ENCODE measurements at regions not wholly inside any gene's neighbourhood (a gene's known extent, or its start where the extent isn't known, plus 50 kb on each side); places are given as distances from the start of the nearest gene placed in this dataset.

DNA sequence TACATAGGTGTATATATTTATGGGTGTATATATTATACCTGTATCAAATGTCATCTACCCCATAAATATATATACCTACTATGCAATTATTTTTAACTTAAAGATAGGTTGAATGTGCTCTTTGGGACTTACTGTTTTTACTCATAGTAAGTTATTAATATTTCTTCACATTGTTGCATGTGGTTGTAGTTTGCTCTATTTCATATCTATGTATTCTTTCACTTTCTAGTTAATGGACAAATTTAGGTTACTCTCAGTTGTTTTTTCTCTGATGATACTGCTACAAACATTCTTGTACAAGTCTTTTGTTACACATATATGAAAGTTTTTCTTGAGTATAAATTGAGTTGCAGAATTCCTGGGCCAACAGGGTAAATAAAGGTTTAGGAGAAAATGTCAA is 601.8 kb upstream of the ID2 start:
- DNase-seq: no peak

DNA sequence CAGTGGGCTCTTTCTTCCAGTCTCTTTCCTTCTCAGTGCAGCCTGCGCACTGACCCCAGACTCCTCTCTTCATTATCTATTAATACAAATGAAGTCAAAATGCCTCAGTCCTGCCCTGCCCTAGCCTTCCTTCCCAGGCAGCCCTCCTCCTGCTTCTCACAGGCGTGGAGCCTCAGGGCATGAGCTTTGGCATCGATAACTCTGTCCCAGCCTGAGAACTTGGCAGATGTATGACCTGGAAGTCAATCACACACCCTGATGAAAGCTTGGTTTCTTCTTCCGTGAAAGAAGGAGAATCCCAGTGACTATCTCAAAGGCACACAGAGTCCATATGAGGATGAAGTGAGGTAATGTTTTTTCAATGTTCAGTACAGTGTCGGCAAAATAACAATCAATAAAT is 600.7 kb upstream of the ID2 start:
- DNase-seq: no peak

DNA sequence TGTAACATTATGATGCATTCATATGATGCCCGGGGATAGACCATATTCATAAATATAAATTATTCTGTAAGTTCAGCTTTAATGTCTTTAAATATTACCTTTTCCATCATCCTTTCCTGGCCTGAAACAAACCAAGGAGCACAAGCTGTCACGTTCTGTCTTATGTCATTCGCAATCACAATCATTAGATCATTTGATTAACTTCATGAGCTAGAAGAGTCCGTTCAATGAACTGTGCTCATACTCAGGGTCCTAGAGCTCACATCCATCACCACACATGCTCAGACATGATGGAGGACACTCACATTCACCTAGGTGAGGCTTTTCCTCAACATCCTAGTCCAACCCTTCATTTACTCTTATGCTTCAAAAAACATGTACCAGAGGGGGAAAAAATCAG is 599.0 kb upstream of the ID2 start:
- no peak for DNase-seq

DNA sequence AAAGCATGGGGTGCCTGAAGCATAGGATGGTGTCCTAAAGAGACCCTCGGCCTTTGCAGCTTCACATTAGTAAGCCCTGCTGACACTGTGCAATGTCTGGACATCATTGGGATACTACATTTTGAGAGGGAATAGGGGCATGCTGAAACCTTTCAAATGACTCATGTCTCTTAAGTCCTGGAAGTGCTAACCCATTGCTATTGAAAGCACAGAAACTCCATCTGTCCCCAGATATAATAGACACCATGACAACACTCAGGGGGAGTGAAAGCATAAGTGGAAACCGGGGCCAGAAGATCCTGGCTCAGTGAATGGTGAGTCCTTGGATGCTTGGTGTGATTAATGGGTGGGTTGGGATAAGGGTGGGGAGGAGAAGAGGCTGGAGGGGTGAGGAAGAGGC is 595.5 kb upstream of the ID2 start:
- DNase-seq: no peak

DNA sequence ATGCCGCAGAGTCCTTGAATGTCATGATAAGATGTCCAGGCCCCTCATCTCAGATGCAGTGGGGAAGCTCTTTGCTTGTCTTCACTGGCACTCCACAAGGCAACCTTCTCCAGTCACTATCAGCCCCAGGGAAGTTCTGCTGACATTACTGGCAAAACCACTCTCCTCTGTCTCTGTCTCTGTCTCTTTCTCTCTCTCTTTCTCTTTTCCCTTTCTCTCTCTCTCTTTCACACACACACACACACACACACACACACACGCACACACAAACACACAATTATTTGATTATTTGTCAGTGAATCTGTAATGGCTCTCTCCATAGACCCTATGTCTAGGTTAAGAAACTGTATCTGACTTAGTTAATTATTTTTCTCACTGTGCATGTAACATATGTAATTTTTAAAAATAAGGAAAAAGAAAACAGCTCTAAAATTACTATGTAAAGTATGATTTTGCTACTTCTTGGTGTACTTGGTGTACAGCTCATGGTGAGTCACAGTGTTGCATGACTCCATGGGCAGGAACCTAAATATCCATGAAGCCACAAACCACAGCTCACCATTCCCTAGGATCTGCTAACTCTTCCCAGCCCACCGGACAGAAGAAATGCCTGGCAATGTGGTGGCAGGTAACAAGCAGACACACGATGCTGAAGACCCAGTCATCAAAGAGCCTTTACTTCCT is 594.9 kb upstream of the ID2 start:
- DNase-seq: no peak

DNA sequence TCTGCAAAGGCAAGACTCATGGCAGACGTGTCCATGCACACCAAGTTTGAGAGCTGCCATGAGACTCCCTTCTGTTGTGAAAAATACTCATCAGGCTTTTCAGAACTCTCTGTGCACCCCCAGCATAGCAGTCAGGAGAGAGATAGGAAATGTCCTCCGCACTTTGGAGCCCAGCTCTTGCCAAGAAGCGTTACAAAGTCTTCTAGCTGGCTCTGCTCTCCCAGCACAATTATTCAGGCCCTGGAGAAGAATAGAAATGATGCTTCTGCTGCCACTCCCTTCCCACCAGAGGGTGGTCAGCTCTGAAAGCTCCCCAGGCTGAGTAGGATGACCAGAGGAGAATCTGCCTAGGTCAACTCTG is 594.4 kb upstream of the ID2 start:
- no peak for DNase-seq

DNA sequence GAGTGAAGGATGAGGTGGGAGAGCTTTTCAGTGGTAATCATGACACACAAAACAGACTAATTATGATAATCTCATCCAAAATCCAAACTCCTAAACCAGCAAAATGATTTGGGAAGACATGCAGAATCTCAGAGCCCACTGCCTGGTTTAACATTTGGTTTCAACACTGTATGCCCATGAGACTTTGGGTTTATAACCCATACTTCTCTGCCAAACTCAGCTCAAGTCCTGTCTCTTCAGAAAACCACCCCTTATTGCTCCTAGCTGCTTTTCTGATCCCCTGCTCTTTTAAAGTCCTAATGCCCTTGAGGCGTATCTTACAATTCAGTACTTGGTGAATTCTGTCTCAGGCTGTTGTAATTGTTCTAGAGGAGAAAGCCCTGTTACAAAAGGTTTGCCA is 593.0 kb upstream of the ID2 start:
- DNase-seq: no peak

DNA sequence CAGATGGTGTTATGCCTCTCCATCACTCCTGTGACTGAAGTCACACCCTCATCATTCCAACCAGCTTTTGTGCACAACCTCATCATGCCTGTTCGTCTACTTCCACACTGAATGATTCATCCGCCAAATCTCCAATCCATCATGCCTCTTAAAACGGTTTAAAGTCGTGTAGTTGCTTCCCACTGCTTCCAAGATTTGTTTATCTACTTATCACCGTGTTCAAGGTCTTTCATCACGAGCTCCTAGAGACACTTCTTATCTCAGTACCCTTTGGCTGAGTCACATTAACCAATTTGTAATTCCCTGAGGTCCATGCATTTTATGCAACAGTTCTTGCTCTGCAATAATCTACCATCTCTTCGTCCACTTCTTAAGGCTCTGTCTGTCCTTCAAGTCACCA is 592.3 kb upstream of the ID2 start:
- no peak for DNase-seq

DNA sequence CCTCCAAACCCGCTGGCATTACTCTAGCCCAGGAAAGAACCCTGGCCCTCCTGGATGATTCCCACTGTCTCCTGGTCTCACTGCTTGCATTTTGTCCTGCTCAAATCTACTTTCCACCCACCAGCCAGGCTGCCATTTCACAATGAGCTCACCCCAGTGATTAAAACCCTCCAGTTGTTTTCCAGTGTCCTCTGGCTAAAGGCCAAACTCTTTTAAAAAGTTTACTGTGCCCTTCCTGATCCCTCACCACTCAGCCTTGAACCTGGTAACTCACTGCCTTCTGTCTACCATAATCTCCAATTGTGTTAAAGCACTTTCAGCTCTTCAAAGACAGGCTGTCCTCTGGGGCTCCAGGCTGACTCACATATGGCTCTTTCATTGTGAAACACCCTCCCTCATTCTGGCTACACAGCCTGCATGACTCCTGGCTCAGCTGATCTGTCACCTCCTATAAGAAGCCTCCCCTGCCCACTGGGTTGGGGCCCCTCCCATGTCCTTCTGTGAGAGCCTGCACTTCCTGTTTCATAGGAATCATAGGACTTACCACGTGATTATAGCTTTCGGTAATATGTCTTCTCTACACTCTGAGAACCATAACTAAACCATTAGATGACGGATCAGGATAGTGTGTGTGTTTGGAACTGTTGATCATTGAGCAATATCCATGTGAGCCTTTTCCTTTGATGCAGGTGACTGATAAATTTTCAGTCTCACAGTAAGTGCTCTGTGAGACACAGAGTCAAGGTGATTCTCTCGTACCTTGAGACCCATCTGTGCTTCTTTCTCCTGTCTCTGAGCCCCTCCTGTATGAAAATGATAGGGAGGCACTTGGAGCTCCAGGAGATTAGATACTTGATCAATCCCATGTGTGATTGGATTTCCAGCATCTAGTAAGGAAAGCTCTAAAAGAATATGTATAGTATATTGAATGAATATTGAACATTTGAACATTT is 590.8 kb upstream of the ID2 start:
- no peak for DNase-seq

DNA sequence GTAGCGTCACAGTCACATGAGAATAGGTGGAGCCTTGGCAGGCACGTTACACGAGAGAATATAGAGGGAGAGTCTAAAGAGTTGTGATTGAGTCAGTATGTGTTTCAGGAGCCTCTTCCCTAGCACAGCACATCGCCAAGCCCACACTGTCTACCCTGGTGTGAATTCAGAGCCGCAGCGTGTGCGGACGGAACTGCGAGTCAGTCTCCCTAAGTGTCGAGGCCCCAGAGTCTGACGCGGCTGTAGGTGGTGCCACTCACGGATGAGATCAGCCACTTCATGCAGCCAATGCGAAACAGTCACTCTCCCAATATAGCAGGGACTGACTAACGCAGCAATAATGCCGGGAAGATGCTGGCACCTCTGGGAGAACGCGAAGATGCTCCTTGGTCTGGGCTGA is 587.3 kb upstream of the ID2 start:
- no peak for DNase-seq

DNA sequence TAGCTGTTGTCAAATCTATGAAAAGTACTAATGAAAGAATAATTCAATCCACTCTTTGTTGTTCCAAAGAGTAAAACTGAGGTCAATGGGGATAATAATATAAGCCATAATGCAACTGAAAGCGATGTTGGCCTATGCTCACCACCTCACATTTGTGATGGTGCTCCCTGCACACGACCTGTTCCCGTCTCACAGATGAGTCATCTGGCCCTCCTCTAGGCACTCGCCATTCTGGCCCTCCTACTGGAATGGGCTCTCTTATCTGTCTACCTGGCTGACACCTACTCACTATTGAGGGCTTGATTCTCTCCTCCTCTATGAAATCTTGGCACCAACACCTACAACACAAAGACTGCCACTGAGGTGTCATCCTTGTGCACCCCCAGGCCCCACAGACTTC is 585.9 kb upstream of the ID2 start:
- no peak for DNase-seq

DNA sequence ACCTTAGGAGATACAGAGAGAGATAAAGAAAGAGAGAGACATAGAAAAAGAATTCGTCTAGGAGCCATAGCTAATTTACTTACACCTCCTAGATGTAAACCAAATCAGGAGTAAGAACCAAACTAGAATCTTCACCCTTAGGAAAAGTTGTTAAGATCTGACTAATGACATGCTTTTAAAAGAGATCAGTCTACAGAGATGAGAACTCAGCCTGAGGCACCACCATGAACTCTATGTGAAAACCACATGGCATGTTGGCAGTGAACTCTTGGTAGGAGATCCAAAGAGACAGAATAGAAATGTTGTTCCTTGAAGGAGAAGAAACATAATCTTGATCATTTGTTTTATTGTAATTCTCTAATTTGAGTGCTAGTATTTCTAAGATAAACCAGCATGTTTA is 585.4 kb upstream of the ID2 start:
- DNase-seq: no peak

DNA sequence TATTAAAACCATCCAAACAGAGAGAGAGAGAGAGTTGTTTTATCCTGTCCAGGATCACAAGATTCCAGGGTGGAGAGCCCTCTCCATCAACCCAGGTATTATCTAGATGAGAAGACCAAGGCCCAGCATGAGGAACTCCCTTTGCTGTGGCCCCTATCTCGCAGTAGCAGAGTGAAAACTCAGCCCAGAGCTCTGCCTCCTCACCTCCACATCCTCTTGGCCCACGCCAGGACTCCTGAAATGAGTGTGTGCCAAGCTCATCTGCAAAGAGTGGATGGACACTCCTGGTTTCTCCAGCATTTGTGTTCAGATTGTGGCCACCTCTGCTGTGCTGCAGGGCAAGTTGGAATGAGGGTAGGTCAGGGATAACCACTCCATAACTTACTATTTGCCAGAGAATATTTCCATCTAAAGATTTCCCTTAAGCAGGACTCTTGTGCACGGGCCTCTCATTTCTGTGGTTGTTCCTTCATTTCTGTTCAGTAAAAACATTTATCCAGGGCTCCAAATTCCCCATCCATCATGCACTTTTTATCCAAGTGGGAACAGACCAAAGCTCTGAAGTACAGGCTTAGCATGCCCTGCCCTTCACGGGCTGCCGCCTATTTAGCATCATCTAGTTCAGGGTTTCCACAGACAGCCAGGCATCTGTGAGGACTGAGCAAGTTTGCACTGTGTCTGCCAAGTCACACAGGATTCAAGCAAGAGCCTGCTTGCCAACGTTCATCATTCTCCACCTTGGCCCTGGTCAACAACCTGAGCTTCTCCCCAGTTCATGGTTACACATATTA is 583.2 kb upstream of the ID2 start:
- DNase-seq: no peak

DNA sequence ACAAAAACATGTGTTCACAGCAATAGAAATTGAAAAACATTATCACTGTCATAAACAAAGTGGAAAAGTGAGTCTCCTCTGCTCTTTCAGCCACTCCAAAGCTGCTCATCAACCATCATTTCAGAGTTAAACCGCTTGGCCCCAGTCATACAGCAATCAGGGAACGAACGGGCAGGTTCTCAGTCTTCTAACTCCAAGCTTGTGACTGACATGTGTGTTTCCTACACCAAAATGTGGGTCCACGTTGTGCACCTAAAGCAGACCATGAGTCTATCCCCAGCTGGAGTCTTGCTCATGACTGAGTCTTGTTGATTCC is 582.6 kb upstream of the ID2 start:
- DNase-seq: no peak

DNA sequence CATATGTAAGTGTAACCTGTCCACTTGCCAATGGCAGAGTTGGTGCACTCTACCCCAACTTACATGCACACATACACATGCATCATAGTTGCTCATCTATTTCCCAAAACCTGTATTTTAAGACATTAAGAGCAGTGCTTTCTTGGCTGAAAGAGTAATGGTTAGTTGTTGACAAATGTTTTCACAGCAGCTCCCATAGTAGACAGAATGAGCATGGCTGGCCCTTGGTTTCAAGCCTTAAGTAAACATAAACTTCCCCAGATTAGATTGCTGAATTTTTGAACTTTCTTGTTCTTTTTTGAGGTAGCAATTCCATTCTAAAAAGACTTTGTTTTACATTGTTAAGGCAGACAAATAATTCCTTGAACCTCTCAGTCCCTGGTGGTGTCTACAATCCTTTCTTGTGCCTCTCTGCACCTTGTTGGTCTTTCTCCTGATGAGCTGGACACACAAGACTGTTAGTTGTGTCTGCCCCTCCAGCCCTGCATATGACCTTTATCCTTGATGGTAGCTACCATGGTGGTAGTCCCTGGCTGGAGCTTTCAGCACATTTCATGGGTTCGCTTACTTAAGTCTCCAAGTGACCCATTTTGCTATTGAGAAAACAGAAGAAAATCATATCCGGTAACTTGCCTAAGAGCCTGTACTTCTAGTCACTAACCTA is 580.1 kb upstream of the ID2 start:
- DNase-seq: no peak

DNA sequence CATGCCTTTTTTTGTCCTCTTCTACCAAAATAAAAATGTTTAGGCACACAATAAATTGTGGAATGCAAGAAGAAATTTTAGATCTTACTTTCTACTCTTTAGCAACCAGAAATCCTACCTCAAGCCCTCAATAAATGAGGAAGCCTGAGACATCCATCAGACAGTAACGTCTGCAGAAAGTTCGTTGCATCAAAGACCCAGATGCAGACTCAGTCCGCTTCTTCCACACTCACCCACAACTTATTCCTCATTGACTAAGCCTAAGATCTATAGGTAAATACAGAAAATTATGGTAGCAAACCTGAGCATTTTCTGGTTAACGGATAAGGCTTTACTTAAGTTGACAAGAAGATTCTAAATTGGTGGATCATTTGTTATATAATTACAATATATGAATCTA is 579.4 kb upstream of the ID2 start:
- no peak for DNase-seq

DNA sequence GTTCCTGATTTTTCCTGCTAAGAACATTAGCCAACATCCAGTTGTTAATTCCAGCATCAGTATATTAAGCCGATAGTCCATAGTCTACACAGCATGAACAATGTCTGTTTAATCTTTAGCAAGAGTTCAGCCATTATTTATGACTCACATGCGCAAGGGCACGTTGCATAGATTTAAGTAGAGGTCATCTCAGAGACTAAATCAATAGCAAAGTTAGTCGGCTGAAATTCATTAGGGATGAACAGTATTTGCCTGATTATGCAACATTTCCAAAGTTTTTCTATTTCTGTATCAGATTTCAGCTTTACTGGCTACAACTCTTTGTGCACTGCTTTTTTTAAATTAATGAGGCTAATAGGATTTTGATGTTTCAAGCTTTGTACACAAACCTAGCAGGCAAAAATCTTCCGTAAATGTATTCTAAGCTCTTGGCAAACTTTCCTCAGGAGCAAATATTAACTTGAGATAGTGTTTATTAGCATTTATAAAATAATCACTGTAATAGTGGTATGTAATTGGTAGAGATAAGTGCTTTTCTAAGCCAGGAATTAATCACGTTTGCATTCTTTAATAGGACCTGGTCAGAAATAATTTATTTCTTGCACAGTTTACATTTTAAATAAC is 578.7 kb upstream of the ID2 start:
- DNase-seq: no peak

DNA sequence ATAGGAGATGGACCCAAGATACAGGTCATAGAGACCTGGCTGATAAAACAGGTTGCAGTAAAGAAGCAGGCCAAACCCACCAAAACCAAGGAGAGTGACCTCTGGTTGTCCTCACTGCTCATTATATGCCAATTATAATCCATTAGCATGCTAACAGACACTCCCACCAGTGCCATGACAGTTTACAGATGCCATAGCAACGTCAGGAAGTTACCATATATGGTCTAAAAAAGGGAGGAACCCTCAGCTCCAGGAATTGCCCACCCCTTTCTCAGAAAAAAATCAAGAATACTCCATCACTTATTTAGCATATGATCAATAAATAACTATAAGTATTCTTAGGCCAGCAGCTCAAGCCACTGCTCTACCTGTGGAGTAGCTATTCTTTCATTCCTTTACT is 574.7 kb upstream of the ID2 start:
- no peak for DNase-seq

DNA sequence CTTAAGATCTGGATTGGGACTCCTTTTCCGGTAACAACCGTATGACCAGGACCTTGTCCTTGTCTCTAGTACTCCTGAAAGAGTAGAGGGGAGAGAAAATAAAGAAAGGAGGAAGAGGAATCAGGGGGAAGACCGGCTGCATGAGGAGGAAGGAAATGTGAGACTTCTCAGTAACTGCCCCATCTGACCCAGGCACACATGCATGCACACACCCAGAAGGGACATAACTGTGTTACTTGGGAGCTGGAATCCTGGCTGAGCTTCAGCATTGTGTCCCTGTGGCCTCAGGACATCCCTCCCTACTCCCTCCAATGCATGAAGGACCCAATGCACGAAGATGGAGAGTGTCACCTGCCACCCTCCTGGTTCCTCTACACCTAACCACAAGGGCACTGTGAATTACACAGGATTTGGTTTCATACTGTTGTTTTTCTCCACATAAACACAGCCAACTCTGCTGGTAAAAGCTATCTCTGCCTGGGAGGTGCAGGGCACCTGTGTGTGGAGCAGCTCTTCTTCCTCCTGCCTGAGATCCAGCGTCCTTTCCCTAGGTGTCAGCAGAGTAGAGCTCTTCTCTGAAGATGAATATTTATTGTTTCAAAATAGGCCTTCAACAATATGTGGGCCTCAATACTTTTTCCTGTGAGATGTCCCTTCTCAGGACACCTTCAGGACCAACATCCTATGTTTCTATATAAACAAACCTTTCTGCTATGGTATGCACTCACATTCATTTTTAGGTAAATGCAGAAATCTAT is 574.1 kb upstream of the ID2 start:
- DNase-seq: no peak

DNA sequence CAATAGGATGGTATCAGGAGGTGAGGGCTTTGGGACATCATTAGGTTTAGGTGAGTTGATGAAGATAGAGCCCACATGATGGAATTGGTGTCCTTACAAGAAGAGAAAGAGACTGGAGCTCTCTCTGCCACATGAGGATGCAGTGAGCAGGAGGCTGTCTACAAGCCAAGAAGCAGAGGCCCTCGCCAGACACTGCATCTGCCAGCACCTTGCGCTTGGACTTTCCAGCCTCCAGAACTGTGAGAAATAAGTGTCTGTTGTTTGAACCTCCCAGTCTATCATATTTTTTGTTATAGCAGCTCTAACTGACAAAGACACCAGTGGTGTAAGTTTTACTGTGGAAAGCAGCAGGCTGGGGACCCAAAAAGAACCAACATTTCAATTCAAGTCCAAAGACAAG is 571.1 kb upstream of the ID2 start:
- DNase-seq: no peak

DNA sequence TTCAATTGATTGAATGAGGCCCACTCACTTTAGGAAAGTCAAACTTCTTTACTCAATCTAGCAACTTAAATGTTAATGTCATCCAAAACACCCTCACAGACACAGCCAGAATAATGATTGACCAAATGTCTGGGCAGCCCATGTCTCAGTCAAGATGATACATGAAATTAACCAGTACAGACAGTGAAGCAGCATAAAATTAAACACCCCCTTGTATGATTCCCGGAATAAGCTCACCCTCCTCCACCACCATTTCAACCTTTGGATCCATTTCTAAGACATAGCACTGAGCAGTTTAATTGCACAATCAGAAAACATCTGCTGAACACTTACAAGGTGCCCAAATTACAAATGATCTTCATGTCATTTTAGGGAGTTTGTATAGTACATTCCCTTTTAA is 570.7 kb upstream of the ID2 start:
- no peak for DNase-seq

DNA sequence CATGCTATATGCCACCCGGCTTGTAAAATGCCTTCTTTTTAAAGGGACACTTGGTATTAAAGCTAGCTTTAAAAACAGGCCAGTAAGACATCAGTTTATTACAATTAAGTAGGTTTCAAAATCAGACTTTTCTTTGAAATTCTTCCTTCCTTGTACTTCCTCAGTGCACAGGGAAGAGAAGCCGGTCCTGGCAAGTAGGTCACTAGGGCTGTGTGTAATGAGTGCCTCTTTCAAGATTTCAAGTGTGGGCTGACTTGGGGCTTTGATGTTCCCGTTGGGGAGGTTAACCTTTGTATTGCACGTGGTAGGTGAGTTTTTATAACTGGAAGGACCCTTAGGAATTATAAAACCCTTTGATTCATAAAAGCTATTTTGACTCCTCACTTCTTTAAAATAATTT is 566.4 kb upstream of the ID2 start:
- DNase-seq: no peak

Data from DMS79 treated with DMSO at 0.1 percent for 48 hours (cell line).